HG03280 (cell line): ENCODE measurements at regions not wholly inside any gene's neighbourhood (a gene's known extent, or its start where the extent isn't known, plus 50 kb on each side); places are given as distances from the start of the nearest gene placed in this dataset.
"Not testable (repeated sequence)": the region's sequence is repeated elsewhere in the genome, so short reads cannot be mapped to it uniquely, and the experiment has no call there.

Experiments
- ATAC-seq: cut with Tn5 transposase; IDR thresholded peaks from one replicate; pipeline ENCODE4 v1.9.1; 2021; ENCODE audit warnings: mild to moderate bottlenecking, moderate library complexity; ENCODE audit not compliant: unreplicated experiment

DNA sequence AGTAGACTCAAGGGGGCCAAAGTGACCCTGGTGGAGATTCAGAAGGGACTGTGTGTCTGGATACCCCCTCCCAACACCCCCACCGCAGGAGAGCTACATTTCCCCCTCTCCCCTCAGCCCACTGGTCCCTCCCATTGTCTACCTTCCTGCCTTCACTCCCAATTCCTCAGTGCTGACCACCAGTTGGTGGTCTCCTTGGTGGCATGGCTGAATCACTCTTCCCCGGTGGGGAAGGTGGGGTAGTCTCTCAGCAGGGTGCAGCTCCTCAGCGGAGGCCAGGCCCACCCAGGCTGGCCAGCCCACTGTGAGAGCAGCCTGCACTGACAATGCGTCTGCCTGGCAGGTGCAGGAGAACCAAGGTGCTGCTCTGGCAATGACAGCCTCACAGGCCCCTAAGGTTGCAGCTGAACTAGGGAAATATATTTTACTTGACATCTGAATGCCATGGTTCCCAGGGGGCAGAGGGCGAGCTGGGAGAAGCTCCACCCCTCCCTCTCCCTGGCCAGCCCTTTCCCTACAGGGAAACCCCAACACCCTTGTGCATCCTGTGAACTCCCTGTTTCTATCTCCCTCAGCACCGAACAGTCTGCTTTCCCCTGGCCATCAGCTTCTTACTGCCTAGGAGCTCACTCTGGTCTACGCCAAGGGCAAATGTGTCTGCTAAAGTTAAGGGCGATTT, 62.6 kb upstream of the PAX8 start:
- no peak for ATAC-seq

DNA sequence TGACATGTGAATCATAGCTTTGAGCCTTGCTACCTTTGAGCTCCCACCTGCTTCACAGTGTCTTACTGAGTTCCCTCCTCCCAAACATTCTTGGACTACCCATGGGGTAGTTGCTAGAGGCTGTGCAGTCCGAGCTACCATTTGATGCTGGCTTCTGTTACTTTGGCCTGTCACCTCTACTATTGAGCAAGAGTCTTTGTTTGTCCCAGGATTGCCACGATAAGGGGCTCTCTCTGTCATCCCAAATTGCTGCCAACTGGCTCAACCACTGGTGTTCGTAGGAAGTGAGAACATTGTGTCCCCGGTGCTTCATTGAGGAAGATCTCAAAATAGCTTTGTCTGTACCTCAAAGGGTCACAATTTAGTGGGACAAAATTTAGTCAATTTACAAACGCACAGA, 59.1 kb upstream of the PAX8 start:
- ATAC-seq = no peak

DNA sequence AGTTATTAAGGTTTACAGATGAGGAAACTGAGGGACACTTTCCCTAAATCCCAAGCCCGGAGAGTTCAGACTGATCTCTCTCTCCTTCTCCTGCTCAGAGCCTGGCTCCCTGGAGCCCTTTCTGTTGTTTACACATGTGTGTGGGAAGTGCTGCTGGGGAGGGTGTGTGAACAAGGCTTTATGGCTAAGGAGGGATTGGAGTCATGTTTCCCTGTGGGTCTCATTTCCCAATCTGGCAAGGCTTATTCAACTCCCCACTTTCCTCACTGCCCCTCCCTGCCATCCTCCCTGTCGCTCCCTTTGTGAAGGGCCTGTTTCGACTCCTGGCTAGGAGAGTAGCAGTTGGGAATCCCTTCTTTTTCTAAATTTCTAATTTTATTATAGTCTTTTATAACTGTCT, 57.3 kb upstream of the PAX8 start:
- not testable (repeated sequence) for ATAC-seq

DNA sequence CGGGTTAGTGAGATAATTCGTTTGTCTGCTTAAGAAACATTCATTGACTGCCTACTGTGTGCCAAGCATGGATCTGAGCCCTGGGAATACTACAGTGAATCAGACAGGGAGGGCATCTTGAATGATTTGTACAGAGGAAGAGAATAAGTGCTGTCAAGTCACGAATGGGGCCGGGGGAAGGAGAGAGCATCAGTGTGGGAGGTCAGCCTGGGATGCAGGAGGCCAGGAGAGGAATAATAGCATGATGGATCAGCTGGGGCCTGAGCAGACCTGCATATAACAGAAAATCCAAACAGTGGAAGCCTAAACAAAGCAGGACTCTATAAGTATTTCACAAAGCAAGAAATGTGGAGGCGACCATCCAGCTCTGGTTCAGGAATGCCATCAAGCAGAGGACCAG, 55.4 kb upstream of the PAX8 start:
- no peak for ATAC-seq

DNA sequence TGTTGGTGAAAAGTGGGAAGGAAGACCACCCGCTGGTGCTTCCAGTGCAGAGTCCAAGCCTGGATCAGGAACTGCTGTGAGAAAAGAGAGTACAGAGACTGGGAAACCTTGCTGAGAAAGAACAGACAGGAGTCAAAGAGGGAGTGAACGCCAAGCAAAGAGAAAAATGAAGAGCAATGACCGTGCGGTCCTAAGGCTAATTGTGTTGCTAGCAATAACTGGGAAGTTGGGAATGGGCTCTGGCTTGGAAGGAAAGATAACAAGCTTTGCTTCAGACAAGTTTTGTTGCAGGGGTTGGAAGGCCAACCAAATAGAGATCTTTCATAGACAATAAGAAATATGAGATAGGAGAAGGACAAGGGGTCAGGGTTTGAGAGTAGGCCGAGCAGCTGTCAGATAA, 55.0 kb upstream of the PAX8 start:
- ATAC-seq = not testable (repeated sequence)

DNA sequence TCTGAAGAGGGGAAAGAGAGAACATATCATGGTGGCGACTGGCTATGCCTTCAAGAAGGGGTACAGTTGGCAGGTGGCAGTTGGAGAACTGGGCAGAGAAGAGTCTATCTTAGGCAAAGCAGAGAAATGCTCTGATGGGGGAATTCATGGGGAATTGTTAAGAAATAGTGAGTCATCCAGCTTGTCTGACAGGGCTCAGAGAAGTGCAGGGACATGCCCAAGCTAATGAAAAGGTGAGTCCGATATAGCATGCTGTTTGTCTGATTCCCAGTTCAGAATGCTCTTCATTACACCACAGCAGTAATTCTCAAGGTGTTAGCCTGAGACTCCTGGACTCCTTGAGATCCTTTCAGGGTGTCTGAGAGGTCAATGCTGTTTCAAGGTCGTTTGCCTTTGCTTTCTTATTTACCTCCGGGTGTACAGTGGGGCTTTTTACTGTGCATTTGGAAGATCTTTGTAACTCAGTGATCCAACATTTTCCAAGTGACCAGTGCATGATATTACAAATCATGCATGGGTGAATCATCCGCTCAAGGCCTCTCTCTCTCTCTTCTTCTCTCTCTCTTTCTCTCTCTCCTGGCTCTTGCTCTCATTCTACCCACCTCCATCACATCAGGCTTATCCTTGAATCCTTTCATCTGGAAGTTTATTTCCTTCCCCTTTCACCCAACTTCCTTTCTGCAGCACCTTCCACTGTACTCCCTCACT, 51.5 kb upstream of the PAX8 start:
- ATAC-seq = not testable (repeated sequence)

DNA sequence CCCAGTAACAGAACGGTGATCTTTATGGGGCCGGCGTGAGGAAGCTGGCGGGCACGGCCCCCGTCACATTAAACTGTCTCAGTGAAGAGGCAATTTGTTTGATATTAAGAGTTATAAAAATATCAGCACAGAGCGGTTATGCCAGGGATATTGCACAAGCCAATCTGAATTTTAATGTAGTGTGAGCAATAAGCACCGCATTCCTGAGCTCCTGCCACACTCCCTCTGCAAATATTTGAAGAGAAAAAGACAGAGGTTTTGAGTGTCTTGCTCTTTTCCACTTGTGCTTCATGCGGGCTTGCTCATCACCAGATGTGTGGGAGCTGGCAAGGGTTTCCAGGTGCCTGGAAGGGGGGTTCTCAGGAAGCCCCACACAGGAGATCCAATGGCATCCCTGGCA, 50.3 kb upstream of the PAX8 start:
- not testable (repeated sequence) for ATAC-seq

DNA sequence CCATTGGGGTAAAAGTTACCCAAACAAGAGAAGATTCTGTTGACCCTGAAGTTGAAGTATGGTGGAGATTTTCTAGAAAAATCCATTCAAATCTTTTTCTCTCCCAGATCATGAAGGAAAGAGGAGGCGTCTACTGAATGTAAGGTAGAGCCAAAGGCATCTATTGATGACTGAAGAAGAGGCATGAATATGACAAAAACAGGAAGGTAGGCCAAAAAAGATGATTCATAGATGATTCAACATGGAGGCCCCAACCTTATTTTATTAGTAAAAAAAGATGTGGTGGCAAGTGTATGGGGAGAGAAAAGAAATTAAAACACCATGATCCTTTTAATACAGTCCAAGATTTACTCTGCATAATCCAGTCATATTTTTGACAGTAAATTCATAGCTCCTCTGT, 49.9 kb upstream of the PAX8 start:
- ATAC-seq = not testable (repeated sequence)
